B cell (primary cell): ENCODE measurements at regions not wholly inside any gene's neighbourhood (a gene's known extent, or its start where the extent isn't known, plus 50 kb on each side); places are given as distances from the start of the nearest gene placed in this dataset.
A peak's percentile ranks its signal among the peaks of the same experiment; 100 is the strongest.

Source experiments
- ATAC-seq: fragments of 200-7000 bp; cut with Tn5 transposase; one replicate; pipeline ENCODE4 v1.10.0; 2021; ENCODE audit warnings: low read depth, mild to moderate bottlenecking, moderate number of reproducible peaks, moderate library complexity
- CTCF ChIA-PET: fragments of 350-600 bp; sonication (Branson Sonifier 250); formaldehyde crosslinking; loops from one replicate; lab custom pipeline; 2021; ENCODE audit warnings: antibody characterized with exemption, inconsistent platforms; lab: Charles Lee
- POLR2A ChIA-PET: fragments of 350-600 bp; sonication (Branson Sonifier 250); formaldehyde crosslinking; loops from one replicate; lab custom pipeline; 2021; ENCODE audit warnings: antibody characterized with exemption; lab: Charles Lee
- DNase-seq: peaks from one replicate; pipeline ENCODE4 v3.0.0; 2013
- H2AFZ ChIP-seq: 2 replicates; pipeline ENCODE4 v1.6.1; 2012; ENCODE audit warnings: mild to moderate bottlenecking, low read depth, low read length; ENCODE audit not compliant: insufficient read depth, poor library complexity, severe bottlenecking
- H3K27ac ChIP-seq, 2 donors: 1 replicate in 1 of 2; 2 replicates in 1 of 2; pipeline ENCODE4 v1.5.1; 2012 to 2013; ENCODE audit warnings: low read length in 2 of 2, mild to moderate bottlenecking in 2 of 2, moderate library complexity in 1 of 2
- H3K27me3 ChIP-seq, 4 experiments: fragments of 200-600 bp in 1 of 4; sonication (generic) in 1 of 4; replicated peaks in 1 of 4; 1 replicate in 2 of 4; 2 replicates in 2 of 4; pipeline versions ENCODE4 v1.6.1 to v1.7.0; 2013 to 2016; ENCODE audit warnings: low read length in 3 of 4, mild to moderate bottlenecking in 2 of 4, mixed read lengths in 1 of 4, moderate library complexity in 1 of 4; ENCODE audit not compliant: insufficient read depth in 4 of 4, control insufficient read depth in 3 of 4; ENCODE audit errors: control extremely low read depth in 1 of 4
- H3K36me3 ChIP-seq, 2 experiments: replicated peaks in 1 of 2; 1 replicate in 1 of 2; 2 replicates in 1 of 2; pipeline versions ENCODE4 v1.6.1 to v1.7.1; 2013; ENCODE audit warnings: low read length in 1 of 2; ENCODE audit not compliant: insufficient read depth in 2 of 2, control insufficient read depth in 1 of 2; ENCODE audit errors: control extremely low read depth in 1 of 2, extremely low read depth in 1 of 2
- H3K4me1 ChIP-seq, 2 donors: fragments of 200-600 bp in 1 of 2; sonication (generic) in 1 of 2; 1 replicate in 1 of 2; 2 replicates in 1 of 2; pipeline versions ENCODE4 v1.5.1 to v1.6.1; 2013 to 2017; ENCODE audit warnings: low read length in 2 of 2; ENCODE audit not compliant: control insufficient read depth in 2 of 2, insufficient read depth in 2 of 2
- H3K4me2 ChIP-seq: replicated peaks from 2 replicates; pipeline ENCODE3; 2012; ENCODE audit warnings: mild to moderate bottlenecking, low read depth, low read length; ENCODE audit not compliant: poor library complexity, severe bottlenecking
- H3K4me3 ChIP-seq, 5 experiments: fragments of 200-600 bp in 1 of 5; sonication (generic) in 1 of 5; 1 replicate in 3 of 5; 2 replicates in 2 of 5; pipeline versions ENCODE4 v1.5.1 to v1.7.0; 2011 to 2016; ENCODE audit warnings: low read length in 4 of 5, mild to moderate bottlenecking in 4 of 5, low read depth in 2 of 5, control low read depth in 1 of 5, moderate library complexity in 1 of 5; ENCODE audit not compliant: insufficient read depth in 1 of 5; ENCODE audit errors: control extremely low read depth in 1 of 5, extremely low read depth in 1 of 5
- H3K79me2 ChIP-seq: fragments of 200-600 bp; sonication (generic); one replicate; pipeline ENCODE4 v1.6.0; 2016; ENCODE audit warnings: low read length; ENCODE audit not compliant: control insufficient read depth, insufficient read depth
- H3K9ac ChIP-seq: fragments of 200-600 bp; sonication (generic); 2 replicates; pipeline ENCODE4 v1.6.1; 2017; ENCODE audit warnings: mild to moderate bottlenecking, low read length, moderate library complexity
- H3K9me3 ChIP-seq, 3 donors: one replicate each; pipeline versions ENCODE4 v1.6.1 to v1.7.1; 2013; ENCODE audit warnings: low read length in 2 of 3; ENCODE audit not compliant: control insufficient read depth in 2 of 3, insufficient read depth in 1 of 3; ENCODE audit errors: control extremely low read depth in 1 of 3
- H4K20me1 ChIP-seq: 2 replicates; pipeline ENCODE4 v1.6.0; 2012; ENCODE audit warnings: mild to moderate bottlenecking, low read length; ENCODE audit not compliant: insufficient read depth, control insufficient read depth, poor library complexity, severe bottlenecking
- H3K27ac Mint-ChIP-seq: one replicate; pipeline ENCODE4 v1.8.0; 2021; ENCODE audit warnings: mixed read lengths
- H3K27me3 Mint-ChIP-seq: one replicate; pipeline ENCODE4 v1.8.0; 2021; ENCODE audit warnings: mixed read lengths
- H3K4me1 Mint-ChIP-seq: one replicate; pipeline ENCODE4 v1.8.0; 2021; ENCODE audit warnings: mixed read lengths
- H3K4me3 Mint-ChIP-seq: one replicate; pipeline ENCODE4 v1.8.0; 2021; ENCODE audit warnings: mixed read lengths
- H3K9me3 Mint-ChIP-seq: one replicate; pipeline ENCODE4 v1.8.0; 2022; ENCODE audit warnings: mixed read lengths; ENCODE audit not compliant: insufficient read depth
- CTCF ChIP-seq: fragments of 200-600 bp; IDR thresholded peaks from one replicate; pipeline ENCODE4 v1.8.0; 2022; ENCODE audit warnings: antibody characterized with exemption, mild to moderate bottlenecking
- EZH2 ChIP-seq: IDR thresholded peaks from 2 replicates; pipeline ENCODE4 v1.6.1; 2012; ENCODE audit warnings: borderline replicate concordance, low read depth, mild to moderate bottlenecking, moderate library complexity, low read length; ENCODE audit not compliant: insufficient read depth, poor library complexity, severe bottlenecking
- WGBS: methylation state at CpG from one replicate; pipeline ENCODE4 v1.1.5; 2013; ENCODE audit warnings: missing lambda C conversion rate; ENCODE audit not compliant: insufficient coverage; 5-methylcytosine and 5-hydroxymethylcytosine counted together
- intact Hi-C: fragments of 100-400 bp; cut with micrococcal nuclease; formaldehyde crosslinking; loops from one replicate; pipeline ENCODE4 v1.10.0; 2022

GRCh38 chr13:73993661-73994060, 140.5 kb downstream of the KLF12 start:
- TF ChIP-seq EZH2 (no peak), CTCF (no peak)
- H3K27ac ChIP-seq, result no peak overlapping the region
- no peak overlapping the region for H3K9ac ChIP-seq
- H3K27me3 ChIP-seq, result no peaks in the 10 kb centered on the region
- H2AFZ ChIP-seq, result no peak overlapping the region
- peaks cover 0 to 1% of the 10 kb centered on the region in 2 experiments for H3K36me3 ChIP-seq
- H3K79me2 ChIP-seq, result peaks cover 42% of the 10 kb centered on the region
- no peak overlapping the region for H3K4me3 ChIP-seq
- H3K27ac Mint-ChIP-seq, result peak overlapping the region; percentile 15
- peaks cover 18% of the 10 kb centered on the region for H4K20me1 ChIP-seq
- H3K4me1 ChIP-seq, result peaks cover 19 to 21% of the 10 kb centered on the region in 2 donors
- CTCF ChIA-PET, result no interaction called here
- H3K4me1 Mint-ChIP-seq, result peaks cover 59% of the 10 kb centered on the region
- no peak for DNase-seq
- no peaks in the 10 kb centered on the region for H3K27me3 Mint-ChIP-seq
- ATAC-seq, result no peak
- no peak overlapping the region for H3K4me3 Mint-ChIP-seq
- POLR2A ChIA-PET, result no interaction called here
- intact Hi-C loops, result loop anchor here (5.0 kb wide), 1 partner anchor 34 kb away; no protein-coding TSS in a partner anchor
- H3K4me2 ChIP-seq, result no peak overlapping the region
- no peaks in the 10 kb centered on the region for H3K9me3 ChIP-seq
- no peaks in the 10 kb centered on the region for H3K9me3 Mint-ChIP-seq

GRCh38 chr13:73991884-73992283, 142.3 kb downstream of the KLF12 start:
- Histone ChIP-seq H3K27ac (no peak overlapping the region), H3K4me1 (peaks cover 25 to 31% of the 10 kb centered on the region in 2 donors), H3K36me3 (peaks cover 0 to 1% of the 10 kb centered on the region in 2 experiments), H4K20me1 (peaks cover 6% of the 10 kb centered on the region), H3K4me3 (no peak overlapping the region), H3K9me3 (peaks cover 0 to 2% (median 0%) of the 10 kb centered on the region in 3 donors), H2AFZ (no peak overlapping the region), H3K4me2 (no peak overlapping the region), H3K79me2 (peaks cover 29% of the 10 kb centered on the region), H3K27me3 (no peaks in the 10 kb centered on the region), H3K9ac (no peak overlapping the region)
- Mint-ChIP-seq H3K4me3 (no peak overlapping the region), H3K27ac (peak overlapping the region; percentile 77), H3K4me1 (peaks cover 63% of the 10 kb centered on the region), H3K9me3 (no peaks in the 10 kb centered on the region), H3K27me3 (no peaks in the 10 kb centered on the region)
- no peak for DNase-seq
- no peak for ATAC-seq
- no peak for TF ChIP-seq EZH2
- intact Hi-C loops, result loop anchor here (5.0 kb wide), 1 partner anchor 35 kb away; no protein-coding TSS in a partner anchor
- ChIA-PET POLR2A (no interaction called here), CTCF (interaction anchor here (1.6 kb wide), 1 partner anchor 295 kb away, joined by 6 read pairs; no protein-coding TSS in a partner anchor)
- 96% methylated on average over 2 of the region's 3 CpGs for WGBS
